GM12864 (cell line): ENCODE measurements at regions not wholly inside any gene's neighbourhood (a gene's known extent, or its start where the extent isn't known, plus 50 kb on each side); places are given as distances from the start of the nearest gene placed in this dataset.

Source experiments
- DNase-seq: peaks from one replicate; pipeline ENCODE4 v3.0.0-alpha.2; 2011; ENCODE audit warnings: low read depth
- H3K4me3 ChIP-seq: 2 replicates; pipeline ENCODE4 v1.5.1; 2011; ENCODE audit warnings: mild to moderate bottlenecking, low read depth, low read length, control low read depth
- CTCF ChIP-seq: IDR thresholded peaks from 2 replicates; pipeline ENCODE4 v1.5.1; 2011; ENCODE audit warnings: low read depth, mild to moderate bottlenecking, moderate library complexity, low read length, control low read depth, inconsistent platforms; ENCODE audit errors: missing control alignments

GRCh38 chr1:106705971-106706370 lies 350.5 kb upstream of the PRMT6 start:
- DNase-seq, result no peak
- H3K4me3 ChIP-seq, result no peak overlapping the region
- no peak for TF ChIP-seq CTCF

GRCh38 chr1:106717591-106717990 lies 338.9 kb upstream of the PRMT6 start:
- no peak for DNase-seq

GRCh38 chr1:106721790-106722189 lies 334.7 kb upstream of the PRMT6 start:
- no peak overlapping the region for H3K4me3 ChIP-seq
- no peak for DNase-seq

More at GRCh38 chr1:106717591-106717990, 338.9 kb upstream of the PRMT6 start:
- TF ChIP-seq CTCF, result no peak
- no peak overlapping the region for H3K4me3 ChIP-seq

GRCh38 chr1:106722466-106722865 lies 334.0 kb upstream of the PRMT6 start:
- no peak overlapping the region for H3K4me3 ChIP-seq
- TF ChIP-seq CTCF, result no peak
- DNase-seq, result no peak

More at GRCh38 chr1:106721790-106722189, 334.7 kb upstream of the PRMT6 start:
- TF ChIP-seq CTCF, result no peak

- TF ChIP-seq CTCF, result no peak
- no peak overlapping the region for H3K4me3 ChIP-seq
- peak; percentile 7 for DNase-seq
Measured at GRCh38 chr1:106727171-106727570, 329.3 kb upstream of the PRMT6 start.

GRCh38 chr1:106746448-106747085 lies 309.9 kb upstream of the PRMT6 start:
- no peak for TF ChIP-seq CTCF
- no peak for DNase-seq
- H3K4me3 ChIP-seq, result no peak overlapping the region

- no peak for TF ChIP-seq CTCF
- no peak for DNase-seq
- no peak overlapping the region for H3K4me3 ChIP-seq
Measured at GRCh38 chr1:106747232-106747631, 309.2 kb upstream of the PRMT6 start.
